OCI-LY1 (cell line): ENCODE measurements at regions not wholly inside any gene's neighbourhood (a gene's known extent, or its start where the extent isn't known, plus 50 kb on each side); places are given as distances from the start of the nearest gene placed in this dataset.

Experiments used
- EZH2 ChIP-seq: fragments of 200-600 bp; sonication (generic), shearing (Covaris generic); IDR thresholded peaks from 2 replicates; pipeline ENCODE4 v1.8.0; 2017; ENCODE audit warnings: borderline replicate concordance, mixed run types, mild to moderate bottlenecking, antibody characterized with exemption, low read length, moderate library complexity, mixed read lengths
- TF ChIP-seq, protein P1 (sequence below): fragments of 200-600 bp; sonication (generic), shearing (Covaris generic); IDR thresholded peaks from 2 replicates; pipeline ENCODE4 v1.5.1; 2017; ENCODE audit warnings: mild to moderate bottlenecking, antibody characterized with exemption, low read length, moderate library complexity, mixed read lengths

DNA sequence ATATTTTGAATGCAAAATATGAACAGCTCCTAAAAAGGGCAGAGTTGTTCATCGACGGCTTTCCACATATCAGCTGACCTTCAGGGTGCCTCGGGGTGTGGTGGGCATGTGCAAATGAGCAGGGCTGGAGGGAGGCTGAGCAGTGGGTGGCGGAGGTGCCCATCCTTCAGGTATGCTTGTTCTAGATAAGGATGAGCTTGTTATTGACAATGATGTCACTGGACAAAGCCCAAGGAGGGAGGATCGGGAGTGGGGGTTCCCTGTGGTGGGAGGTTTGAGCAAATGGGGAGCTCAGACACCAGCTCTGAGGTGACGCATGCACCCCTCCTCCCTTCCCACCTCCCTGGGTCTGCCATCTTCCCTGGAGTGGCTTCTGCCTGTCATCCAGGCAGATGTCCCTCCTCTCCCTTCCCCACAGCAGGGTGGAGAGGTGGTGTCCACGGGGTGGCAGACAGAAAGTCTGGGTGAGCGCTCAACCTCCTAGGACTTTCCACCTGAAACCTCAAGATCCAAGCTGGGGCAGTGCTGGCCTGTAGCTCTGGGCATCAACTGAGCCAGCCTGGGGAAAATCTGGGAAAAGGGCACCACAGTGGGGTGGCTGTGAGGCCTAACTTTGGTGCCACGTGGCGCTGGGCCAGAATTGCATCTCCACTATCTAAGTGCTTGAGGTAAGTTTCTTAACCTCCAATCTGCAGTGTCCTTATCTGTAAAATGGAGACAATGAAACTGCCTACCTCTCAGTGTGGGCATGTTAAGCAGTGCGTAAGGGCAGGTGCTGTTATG, 106.3 kb upstream of the THY1 start:
- TF ChIP-seq, protein P1, sequence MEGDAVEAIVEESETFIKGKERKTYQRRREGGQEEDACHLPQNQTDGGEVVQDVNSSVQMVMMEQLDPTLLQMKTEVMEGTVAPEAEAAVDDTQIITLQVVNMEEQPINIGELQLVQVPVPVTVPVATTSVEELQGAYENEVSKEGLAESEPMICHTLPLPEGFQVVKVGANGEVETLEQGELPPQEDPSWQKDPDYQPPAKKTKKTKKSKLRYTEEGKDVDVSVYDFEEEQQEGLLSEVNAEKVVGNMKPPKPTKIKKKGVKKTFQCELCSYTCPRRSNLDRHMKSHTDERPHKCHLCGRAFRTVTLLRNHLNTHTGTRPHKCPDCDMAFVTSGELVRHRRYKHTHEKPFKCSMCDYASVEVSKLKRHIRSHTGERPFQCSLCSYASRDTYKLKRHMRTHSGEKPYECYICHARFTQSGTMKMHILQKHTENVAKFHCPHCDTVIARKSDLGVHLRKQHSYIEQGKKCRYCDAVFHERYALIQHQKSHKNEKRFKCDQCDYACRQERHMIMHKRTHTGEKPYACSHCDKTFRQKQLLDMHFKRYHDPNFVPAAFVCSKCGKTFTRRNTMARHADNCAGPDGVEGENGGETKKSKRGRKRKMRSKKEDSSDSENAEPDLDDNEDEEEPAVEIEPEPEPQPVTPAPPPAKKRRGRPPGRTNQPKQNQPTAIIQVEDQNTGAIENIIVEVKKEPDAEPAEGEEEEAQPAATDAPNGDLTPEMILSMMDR = no peak
- TF ChIP-seq EZH2 = no peak
